ENCODE measurements at regions not wholly inside any gene's neighbourhood (a gene's known extent, or its start where the extent isn't known, plus 50 kb on each side); places are given as distances from the start of the nearest gene placed in this dataset.

- no peaks in the 10 kb centered on the region for H3K36me3 ChIP-seq (ENCODE audit: low read depth, missing control alignments)
- no peak overlapping the region for H3K27ac ChIP-seq
- TF ChIP-seq POLR2A (IDR thresholded peaks at IDR 0.05) (no peak), CTCF (IDR thresholded peaks at IDR 0.05) (no peak)
- no peaks in the 10 kb centered on the region for H3K27me3 ChIP-seq
- intact Hi-C loops (cut with DNase I; ENCODE audit: low total_unique reads), result no loop called here
- DNase-seq, result no peak
- no peak overlapping the region for H3K4me3 ChIP-seq
- 75 to 93% methylated on average over 3 of the region's 3 CpGs for WGBS, 2 donors
- H3K9me3 ChIP-seq, result no peaks in the 10 kb centered on the region
- H3K4me1 ChIP-seq, result no peaks in the 10 kb centered on the region
Observed at GRCh38 chr17:33651686-33652085, 358.6 kb upstream of the ASIC2 start.

GRCh38 chr17:33652731-33653398, 359.8 kb upstream of the ASIC2 start:
- intact Hi-C loops (cut with DNase I; ENCODE audit: low total_unique reads), result no loop called here

GRCh38 chr17:33653399-33653788, 360.3 kb upstream of the ASIC2 start:
- no peaks in the 10 kb centered on the region for H3K9me3 ChIP-seq
- TF ChIP-seq CTCF (IDR thresholded peaks at IDR 0.05) (no peak), POLR2A (IDR thresholded peaks at IDR 0.05) (no peak)
- DNase-seq, result no peak
- intact Hi-C loops (cut with DNase I; ENCODE audit: low total_unique reads), result no loop called here
- H3K4me1 ChIP-seq, result no peaks in the 10 kb centered on the region
- H3K4me3 ChIP-seq, result no peak overlapping the region
- H3K27ac ChIP-seq, result no peak overlapping the region
- H3K36me3 ChIP-seq (ENCODE audit: low read depth, missing control alignments), result no peaks in the 10 kb centered on the region
- no peaks in the 10 kb centered on the region for H3K27me3 ChIP-seq

More at GRCh38 chr17:33652731-33653398, 359.8 kb upstream of the ASIC2 start:
- Histone ChIP-seq H3K9me3 (no peaks in the 10 kb centered on the region), H3K27me3 (no peaks in the 10 kb centered on the region), H3K4me1 (no peaks in the 10 kb centered on the region), H3K27ac (no peak overlapping the region), H3K36me3 (ENCODE audit: low read depth, missing control alignments) (no peaks in the 10 kb centered on the region), H3K4me3 (no peak overlapping the region)
- WGBS, 2 donors, result 72 to 80% methylated on average over 6 of the region's 6 CpGs
- TF ChIP-seq CTCF (IDR thresholded peaks at IDR 0.05) (no peak), POLR2A (IDR thresholded peaks at IDR 0.05) (no peak)
- no peak for DNase-seq

- H3K9me3 ChIP-seq, result no peaks in the 10 kb centered on the region
- no peak overlapping the region for H3K4me3 ChIP-seq
- no peak for DNase-seq
- H3K27me3 ChIP-seq, result no peaks in the 10 kb centered on the region
- no peaks in the 10 kb centered on the region for H3K4me1 ChIP-seq
- H3K36me3 ChIP-seq (ENCODE audit: low read depth, missing control alignments), result no peaks in the 10 kb centered on the region
- H3K27ac ChIP-seq, result no peak overlapping the region
- no peak for TF ChIP-seq CTCF (IDR thresholded peaks at IDR 0.05)
- no peak for TF ChIP-seq POLR2A (IDR thresholded peaks at IDR 0.05)
- 67 to 73% methylated on average over 2 to 4 of the region's 4 CpGs for WGBS, 2 donors
- intact Hi-C loops (cut with DNase I; ENCODE audit: low total_unique reads), result no loop called here
Observed at GRCh38 chr17:33657181-33657580, 364.1 kb upstream of the ASIC2 start.

- WGBS, 2 donors, result 54 to 92% methylated on average over 3 of the region's 3 CpGs
- Histone ChIP-seq H3K36me3 (ENCODE audit: low read depth, missing control alignments) (no peaks in the 10 kb centered on the region), H3K4me1 (no peaks in the 10 kb centered on the region), H3K9me3 (no peaks in the 10 kb centered on the region), H3K4me3 (no peak overlapping the region), H3K27me3 (no peaks in the 10 kb centered on the region), H3K27ac (no peak overlapping the region)
- TF ChIP-seq CTCF (IDR thresholded peaks at IDR 0.05), result no peak
- no peak for TF ChIP-seq POLR2A (IDR thresholded peaks at IDR 0.05)
- no peak for DNase-seq
- intact Hi-C loops (cut with DNase I; ENCODE audit: low total_unique reads), result loop anchor here (10.0 kb wide), 1 partner anchor 617 kb away; no protein-coding TSS in a partner anchor
Observed at GRCh38 chr17:33661975-33662374, 368.9 kb upstream of the ASIC2 start.

Measured in testis (tissue), 2 donors.